ENCODE measurements at regions not wholly inside any gene's neighbourhood (a gene's known extent, or its start where the extent isn't known, plus 50 kb on each side); places are given as distances from the start of the nearest gene placed in this dataset.

- TF ChIP-seq CTCF (IDR thresholded peaks at IDR 0.05): no peak
- Histone ChIP-seq H3K4me1 (no peaks in the 10 kb centered on the region), H3K4me3 (no peak overlapping the region), H3K9me3 (peaks cover 7% of the 10 kb centered on the region), H3K36me3 (ENCODE audit: insufficient read depth in 1 of 2, low read depth in 1 of 2) (no peaks in the 10 kb centered on the region), H3K27me3 (ENCODE audit: insufficient read depth in 3 of 3, low read length in 2 of 3) (no peaks in the 10 kb centered on the region), H3K27ac (no peak overlapping the region)
- no peak for ATAC-seq
- WGBS, 3 donors: 46 to 54% (median 54%) methylated on average over 3 of the region's 3 CpGs
- DNase-seq: no peak
- intact Hi-C loops (cut with DNase I): no loop called here
These were observed 83.1 kb upstream of the SETMAR start for GRCh38 chr3:4220065-4220464.

- WGBS, 3 donors: 17 to 27% (median 23%) methylated on average over 5 of the region's 5 CpGs
- Histone ChIP-seq H3K9me3 (no peaks in the 10 kb centered on the region), H3K4me1 (no peaks in the 10 kb centered on the region), H3K36me3 (ENCODE audit: insufficient read depth in 1 of 2, low read depth in 1 of 2) (no peaks in the 10 kb centered on the region), H3K27me3 (ENCODE audit: insufficient read depth in 3 of 3, low read length in 2 of 3) (no peaks in the 10 kb centered on the region), H3K27ac (no peak overlapping the region), H3K4me3 (no peak overlapping the region)
- DNase-seq (no peak), ATAC-seq (peak in 3 of 4 donors; percentile 30 to 74 (median 44))
- intact Hi-C loops (cut with DNase I): no loop called here
- no peak for TF ChIP-seq CTCF (IDR thresholded peaks at IDR 0.05)
These were observed 80.5 kb upstream of the SETMAR start for GRCh38 chr3:4222574-4223175.

- intact Hi-C loops (cut with DNase I): no loop called here
- Histone ChIP-seq H3K36me3 (ENCODE audit: insufficient read depth in 1 of 2, low read depth in 1 of 2) (no peaks in the 10 kb centered on the region), H3K4me3 (no peak overlapping the region), H3K27me3 (ENCODE audit: insufficient read depth in 3 of 3, low read length in 2 of 3) (no peaks in the 10 kb centered on the region), H3K4me1 (no peaks in the 10 kb centered on the region), H3K9me3 (no peaks in the 10 kb centered on the region), H3K27ac (no peak overlapping the region)
- no peak for DNase-seq
- no peak for ATAC-seq
- WGBS, 3 donors: 67 to 72% (median 69%) methylated on average over 2 of the region's 2 CpGs
- TF ChIP-seq CTCF (IDR thresholded peaks at IDR 0.05): no peak
These were observed 79.4 kb upstream of the SETMAR start for GRCh38 chr3:4223777-4224176.

GRCh38 chr3:4224331-4224730 lies 78.8 kb upstream of the SETMAR start:
- no peak for TF ChIP-seq CTCF (IDR thresholded peaks at IDR 0.05)
- Histone ChIP-seq H3K4me3 (no peak overlapping the region), H3K9me3 (no peaks in the 10 kb centered on the region), H3K36me3 (ENCODE audit: insufficient read depth in 1 of 2, low read depth in 1 of 2) (no peaks in the 10 kb centered on the region), H3K4me1 (no peaks in the 10 kb centered on the region), H3K27me3 (ENCODE audit: insufficient read depth in 3 of 3, low read length in 2 of 3) (no peaks in the 10 kb centered on the region), H3K27ac (no peak overlapping the region)
- intact Hi-C loops (cut with DNase I): no loop called here
- DNase-seq (no peak), ATAC-seq (no peak)

- H3K9me3 ChIP-seq: no peaks in the 10 kb centered on the region
- no peak for DNase-seq
- no peak overlapping the region for H3K4me3 ChIP-seq
- H3K36me3 ChIP-seq (ENCODE audit: insufficient read depth in 1 of 2, low read depth in 1 of 2): no peaks in the 10 kb centered on the region
- no peak for TF ChIP-seq CTCF (IDR thresholded peaks at IDR 0.05)
- H3K27ac ChIP-seq: no peak overlapping the region
- H3K27me3 ChIP-seq (ENCODE audit: insufficient read depth in 3 of 3, low read length in 2 of 3): no peaks in the 10 kb centered on the region
- ATAC-seq: no peak
- intact Hi-C loops (cut with DNase I): no loop called here
- no peaks in the 10 kb centered on the region for H3K4me1 ChIP-seq
These were observed 78.1 kb upstream of the SETMAR start for GRCh38 chr3:4225005-4225471.
